ENCODE measurements at regions not wholly inside any gene's neighbourhood (a gene's known extent, or its start where the extent isn't known, plus 50 kb on each side); places are given as distances from the start of the nearest gene placed in this dataset.

DNA sequence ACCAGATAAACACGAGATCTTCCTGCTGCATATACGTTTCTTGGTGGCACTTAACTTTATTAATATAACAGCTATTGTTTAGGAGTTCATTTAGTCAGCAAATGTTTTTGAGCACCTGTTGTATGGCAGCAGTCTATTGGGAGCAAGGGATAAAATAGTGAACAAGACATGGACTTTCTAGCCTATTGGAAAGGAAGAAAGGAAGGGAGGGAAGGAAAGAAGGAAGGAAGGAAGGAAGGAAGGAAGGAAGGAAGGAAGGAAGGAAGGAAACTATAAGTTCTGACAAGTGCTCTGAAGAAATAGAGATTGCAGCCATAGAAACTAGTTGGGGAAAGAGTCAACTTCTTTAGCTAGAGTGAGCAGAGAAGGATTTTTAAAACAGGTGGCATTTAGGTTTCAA lies 149.1 kb upstream of the STARD13 start:
- TF ChIP-seq, protein P1, sequence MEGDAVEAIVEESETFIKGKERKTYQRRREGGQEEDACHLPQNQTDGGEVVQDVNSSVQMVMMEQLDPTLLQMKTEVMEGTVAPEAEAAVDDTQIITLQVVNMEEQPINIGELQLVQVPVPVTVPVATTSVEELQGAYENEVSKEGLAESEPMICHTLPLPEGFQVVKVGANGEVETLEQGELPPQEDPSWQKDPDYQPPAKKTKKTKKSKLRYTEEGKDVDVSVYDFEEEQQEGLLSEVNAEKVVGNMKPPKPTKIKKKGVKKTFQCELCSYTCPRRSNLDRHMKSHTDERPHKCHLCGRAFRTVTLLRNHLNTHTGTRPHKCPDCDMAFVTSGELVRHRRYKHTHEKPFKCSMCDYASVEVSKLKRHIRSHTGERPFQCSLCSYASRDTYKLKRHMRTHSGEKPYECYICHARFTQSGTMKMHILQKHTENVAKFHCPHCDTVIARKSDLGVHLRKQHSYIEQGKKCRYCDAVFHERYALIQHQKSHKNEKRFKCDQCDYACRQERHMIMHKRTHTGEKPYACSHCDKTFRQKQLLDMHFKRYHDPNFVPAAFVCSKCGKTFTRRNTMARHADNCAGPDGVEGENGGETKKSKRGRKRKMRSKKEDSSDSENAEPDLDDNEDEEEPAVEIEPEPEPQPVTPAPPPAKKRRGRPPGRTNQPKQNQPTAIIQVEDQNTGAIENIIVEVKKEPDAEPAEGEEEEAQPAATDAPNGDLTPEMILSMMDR (IDR thresholded peaks at IDR 0.05): no peak
- no peak for TF ChIP-seq EZH2 (IDR thresholded peaks at IDR 0.05; ENCODE audit: borderline replicate concordance, insufficient read depth, low read depth, low read length, poor library complexity, severe bottlenecking)

Data from B cell (primary cell).